Transverse colon (tissue), 3 donors: ENCODE measurements at regions not wholly inside any gene's neighbourhood (a gene's known extent, or its start where the extent isn't known, plus 50 kb on each side); places are given as distances from the start of the nearest gene placed in this dataset.

Experiments used
- CTCF ChIP-seq, 5 experiments: fragments of 200-600 bp in 3 of 5; fragments of 450-650 bp in 2 of 5; sonication (generic) in 3 of 5; IDR thresholded peaks; 1 replicate in 2 of 5; 2 replicates in 3 of 5; pipeline ENCODE4 v1.5.1; 2016 to 2017; ENCODE audit warnings: antibody characterized with exemption in 5 of 5, inconsistent platforms in 3 of 5, mild to moderate bottlenecking in 2 of 5, moderate library complexity in 1 of 5
- EP300 ChIP-seq: sonication (generic); formaldehyde crosslinking; IDR thresholded peaks from one replicate; pipeline ENCODE4 v1.6.1; 2017; ENCODE audit warnings: antibody characterized with exemption, low read depth
- POLR2A ChIP-seq: fragments of 450-650 bp; IDR thresholded peaks from one replicate; pipeline ENCODE4 v1.6.1; 2016; ENCODE audit warnings: antibody characterized with exemption, mild to moderate bottlenecking, moderate library complexity

DNA sequence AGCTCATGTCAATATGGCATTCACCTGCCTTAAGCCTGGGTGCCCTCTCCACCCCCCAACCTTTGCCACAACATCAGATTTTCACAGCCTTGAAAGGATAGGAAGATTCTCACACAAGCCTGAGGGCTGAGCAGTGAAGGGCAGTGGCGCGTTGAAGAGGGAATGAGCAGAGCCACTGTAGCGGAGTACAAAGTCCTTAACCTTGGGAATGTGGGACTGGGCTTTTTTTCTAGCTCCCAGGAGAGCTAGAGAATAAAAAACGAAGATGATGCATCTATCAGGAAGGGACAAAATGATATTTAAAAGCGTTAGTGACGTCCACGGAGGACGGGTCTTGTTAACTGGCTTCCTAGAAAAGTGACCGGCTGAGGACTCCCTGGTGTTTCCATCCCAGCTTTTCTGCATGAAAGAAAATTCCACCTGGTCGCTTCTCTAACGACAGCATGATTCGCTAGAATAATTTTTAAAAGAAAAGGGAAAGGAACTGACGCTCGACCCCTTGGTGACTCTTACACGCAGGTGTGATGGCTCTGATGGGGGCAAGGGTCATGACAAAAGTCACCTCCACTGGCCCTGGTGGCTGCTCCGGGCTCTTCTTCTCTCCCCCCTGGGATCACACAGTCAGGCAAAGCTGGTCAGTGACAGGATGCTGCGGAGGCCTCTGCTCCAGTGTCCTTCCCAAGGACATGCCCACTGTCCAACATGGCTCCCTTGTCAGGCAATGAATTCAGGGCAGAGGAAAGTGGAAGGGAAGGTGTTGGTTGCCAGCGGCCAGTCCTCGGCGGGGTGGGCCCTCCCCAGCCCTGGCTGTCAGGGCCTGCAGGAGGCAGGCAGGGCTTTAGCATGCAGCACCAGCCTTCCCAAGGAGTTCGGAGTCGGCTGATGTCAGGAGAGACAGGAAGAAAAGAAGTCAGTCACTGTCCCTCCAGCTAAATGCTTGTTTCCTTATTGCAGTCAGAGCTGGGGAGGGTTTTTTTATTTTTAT, 58.4 kb upstream of the IRX3 start:
- no peak for TF ChIP-seq CTCF (IDR thresholded peaks at IDR 0.05)
- TF ChIP-seq POLR2A: no peak
- no peak for TF ChIP-seq EP300
